Coronary artery (tissue), 2 donors: ENCODE measurements at regions not wholly inside any gene's neighbourhood (a gene's known extent, or its start where the extent isn't known, plus 50 kb on each side); places are given as distances from the start of the nearest gene placed in this dataset.

Source experiments
- DNase-seq: peaks from one replicate; pipeline ENCODE4 v3.0.0-alpha.2; 2017; ENCODE audit warnings: low spot score
- H3K27ac ChIP-seq, 2 donors: fragments of 200-600 bp; sonication (generic); one replicate each; pipeline ENCODE4 v1.5.1; 2016 to 2019
- H3K4me3 ChIP-seq: fragments of 200-600 bp; sonication (generic); 2 replicates; pipeline ENCODE4 v1.5.1; 2016; ENCODE audit warnings: mild to moderate bottlenecking, moderate library complexity
- CTCF ChIP-seq: fragments of 200-600 bp; sonication (generic); IDR thresholded peaks from one replicate; pipeline ENCODE4 v1.5.1; 2019; ENCODE audit warnings: antibody characterized with exemption

- no peak for DNase-seq
- no peak for TF ChIP-seq CTCF
- no peak overlapping the region for H3K4me3 ChIP-seq
- no peak overlapping the region for H3K27ac ChIP-seq
Observed at GRCh38 chr5:17147170-17147569, 70.3 kb upstream of the BASP1 start.

- no peak for TF ChIP-seq CTCF
- H3K27ac ChIP-seq: no peak overlapping the region
- DNase-seq: no peak
- no peak overlapping the region for H3K4me3 ChIP-seq
Observed at GRCh38 chr5:17147617-17148016, 69.8 kb upstream of the BASP1 start.

DNA sequence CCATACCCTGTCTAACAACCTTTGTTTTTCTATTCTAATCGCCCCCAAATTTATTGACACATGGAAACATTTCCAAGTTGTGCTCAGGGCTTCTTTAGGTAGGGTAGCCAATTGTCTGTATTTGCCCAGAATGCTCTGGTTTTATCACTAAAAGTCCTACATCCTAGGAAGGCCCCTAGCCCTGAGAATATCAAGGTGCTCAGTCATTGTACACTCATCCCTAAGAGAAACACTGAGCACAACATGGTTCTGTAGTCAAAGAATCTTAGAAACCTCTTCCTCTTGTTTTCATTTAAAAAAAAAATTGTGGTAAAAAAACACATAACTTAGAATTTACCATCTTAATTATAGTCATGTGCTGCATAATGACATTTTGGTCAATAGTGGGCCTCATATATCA lies 69.0 kb upstream of the BASP1 start:
- no peak for DNase-seq
- Histone ChIP-seq H3K27ac (no peak overlapping the region), H3K4me3 (no peak overlapping the region)
- TF ChIP-seq CTCF: no peak

DNA sequence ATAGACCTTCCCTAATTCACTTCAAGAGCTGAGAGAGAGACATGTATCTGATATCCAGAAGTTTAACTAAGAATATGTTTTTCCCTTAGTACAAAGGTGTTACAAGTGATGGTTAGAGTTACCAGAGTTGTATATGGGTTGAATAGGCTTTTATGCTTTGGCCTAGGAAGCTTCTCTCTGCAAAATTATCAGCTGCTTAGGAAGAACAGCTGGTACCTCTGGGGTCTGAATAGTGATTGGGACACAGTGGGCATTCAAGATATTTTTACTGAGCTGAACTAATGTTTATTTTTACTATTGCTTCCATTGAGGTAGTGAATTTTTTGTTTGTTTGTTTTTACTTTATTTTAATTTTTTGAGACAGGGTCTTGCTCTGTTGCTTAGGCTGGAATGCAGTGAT lies 67.6 kb upstream of the BASP1 start:
- H3K4me3 ChIP-seq: no peak overlapping the region
- no peak overlapping the region for H3K27ac ChIP-seq
- no peak for DNase-seq
- TF ChIP-seq CTCF: no peak

DNA sequence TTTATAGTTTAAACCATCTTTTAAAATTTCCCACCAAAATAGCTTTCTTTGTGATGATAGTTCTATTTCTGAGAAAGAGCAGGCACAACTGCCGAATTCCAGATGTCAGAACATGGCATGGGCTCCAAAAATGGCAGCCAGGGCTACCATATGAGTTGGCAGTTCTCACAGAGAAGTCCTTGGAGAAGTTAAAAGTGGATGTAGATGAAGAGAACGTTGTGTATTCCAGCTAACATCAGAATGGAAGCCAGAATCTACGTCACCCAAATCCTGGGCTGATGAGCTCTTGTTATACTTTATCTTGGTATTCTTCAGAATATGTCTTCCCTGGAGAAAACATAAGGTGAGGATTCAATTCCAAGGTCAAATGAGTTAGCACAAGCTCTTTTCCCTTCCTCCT lies 66.9 kb upstream of the BASP1 start:
- no peak for DNase-seq
- no peak overlapping the region for H3K4me3 ChIP-seq
- no peak overlapping the region for H3K27ac ChIP-seq
- no peak for TF ChIP-seq CTCF

DNA sequence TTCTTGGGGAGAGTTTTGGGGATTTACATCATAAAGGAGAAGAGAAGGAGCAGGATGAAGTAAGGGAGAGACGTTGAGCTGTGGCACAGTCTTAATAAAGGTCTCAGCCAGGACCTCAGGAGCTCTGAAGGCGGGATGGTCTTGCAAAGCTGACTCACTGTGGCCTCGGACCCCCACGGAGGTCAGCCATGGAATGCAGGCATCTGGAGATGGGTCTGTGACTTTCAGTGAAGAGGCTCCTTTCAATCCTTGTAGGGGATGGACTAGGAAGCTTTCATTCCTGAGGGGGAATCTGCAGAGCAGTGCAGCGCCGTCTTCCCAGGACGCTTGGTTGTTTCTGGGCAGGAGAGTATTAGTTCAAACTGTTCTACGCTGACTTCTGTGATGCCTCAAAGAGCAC lies 65.7 kb upstream of the BASP1 start:
- no peak for DNase-seq
- TF ChIP-seq CTCF: no peak
- H3K27ac ChIP-seq: no peak overlapping the region
- no peak overlapping the region for H3K4me3 ChIP-seq

DNA sequence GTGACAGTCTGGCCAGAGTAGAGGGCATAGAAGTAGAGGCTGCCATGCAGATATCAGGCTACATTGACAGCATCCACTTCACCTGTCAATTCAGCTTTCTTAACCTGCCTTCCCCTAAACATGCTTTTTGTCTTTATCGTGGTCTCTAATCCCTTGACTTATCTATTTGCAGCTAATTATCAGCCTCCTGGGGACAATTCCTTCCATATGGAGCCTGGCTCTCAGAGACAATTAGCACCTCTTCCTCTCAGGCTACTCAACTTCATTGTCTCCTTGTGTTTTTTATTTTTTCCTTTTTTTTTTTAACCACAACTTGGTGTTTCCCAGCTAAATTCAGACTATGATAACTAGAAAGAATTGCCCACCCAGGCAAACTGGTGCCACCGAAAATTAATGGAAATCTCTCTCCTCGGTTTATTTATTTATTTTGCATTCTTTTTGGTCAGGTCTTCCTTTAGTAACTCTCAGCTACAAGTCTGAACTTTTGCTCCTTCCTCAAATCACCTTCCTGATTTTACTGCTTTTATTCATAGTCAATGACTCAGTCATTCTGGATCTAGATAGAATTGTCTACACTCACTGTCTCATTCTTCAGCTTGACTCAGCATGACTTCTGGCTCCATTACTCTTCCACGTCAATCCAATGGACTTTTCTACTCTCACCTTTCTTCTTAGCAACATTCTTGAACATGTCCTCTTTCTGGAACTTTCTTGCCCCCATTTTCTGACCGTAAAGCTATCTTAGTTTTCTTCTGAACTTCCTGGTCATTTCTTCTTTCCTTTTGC lies 63.0 kb upstream of the BASP1 start:
- TF ChIP-seq CTCF: no peak
- Histone ChIP-seq H3K4me3 (no peak overlapping the region), H3K27ac (no peak overlapping the region)
- no peak for DNase-seq
